K562 (cell line): ENCODE measurements at regions not wholly inside any gene's neighbourhood (a gene's known extent, or its start where the extent isn't known, plus 50 kb on each side); places are given as distances from the start of the nearest gene placed in this dataset.

Experiments
- ATAC-seq: fragments of 200-7000 bp; cut with Tn5 transposase; 3 replicates; pipeline ENCODE4 v1.9.1; 2020; ENCODE audit warnings: moderate library complexity
- BruUV-seq: library from RNA; stranded (reverse); fragments of 400-500 nt; replicated peaks from 2 replicates; lab custom pipeline; 2021; lab: Mats Ljungman, UMichigan
- CTCF ChIA-PET: fragments of 300-600 bp; formaldehyde crosslinking; extraction: SDS; loops from one replicate; lab custom pipeline; 2021; ENCODE audit warnings: low intra/inter-chr PET ratio; lab: Yijun Ruan, JAX
- POLR2A ChIA-PET: fragments of 300-600, 350-650 bp; sonication (Branson Sonifier 250); formaldehyde crosslinking; extraction: SDS; loops from one replicate; lab custom pipeline; 2021; ENCODE audit warnings: antibody characterized with exemption, inconsistent platforms; lab: Yijun Ruan, JAX
- DNase-seq, 4 experiments: peaks; one replicate each; pipeline versions ENCODE4 v3.0.0 to v3.0.0-alpha.2; 2011 to 2018; ENCODE audit warnings: low spot score in 3 of 4, mixed read lengths in 3 of 4; ENCODE audit errors: extremely low read depth in 1 of 4
- FAIRE-seq: peaks from 2 replicates; lab custom pipeline; 2011; peaks lifted over from hg19 to GRCh38; lab: Jason Lieb, UNC
- H2AFZ ChIP-seq: 2 replicates; pipeline ENCODE4 v1.6.0; 2011; ENCODE audit warnings: low read depth, low read length, control low read depth, inconsistent platforms
- H3K27ac ChIP-seq: fragments of 200-600 bp; 3 replicates; pipeline ENCODE4 v1.8.0; 2011; ENCODE audit warnings: low read depth, mild to moderate bottlenecking, control low read depth, inconsistent platforms, low read length, moderate library complexity, mixed read lengths; ENCODE audit errors: extremely low read depth
- H3K27me3 ChIP-seq, 2 experiments: fragments of 300-600 bp in 1 of 2; 2 replicates in 1 of 2; 3 replicates in 1 of 2; pipeline versions ENCODE4 v1.6.0 to v1.8.0; 2011; ENCODE audit warnings: inconsistent platforms in 2 of 2, low read length in 2 of 2, mild to moderate bottlenecking in 1 of 2, mixed read lengths in 1 of 2, moderate library complexity in 1 of 2; ENCODE audit not compliant: control insufficient read depth in 2 of 2, insufficient read depth in 2 of 2
- H3K36me3 ChIP-seq: fragments of 300-600 bp; 3 replicates; pipeline ENCODE4 v1.8.0; 2011; ENCODE audit warnings: mild to moderate bottlenecking, low read length, inconsistent platforms; ENCODE audit not compliant: control insufficient read depth, insufficient read depth
- H3K4me1 ChIP-seq, 2 experiments: fragments of 200-600 bp in 1 of 2; replicated peaks in 1 of 2; 2 replicates in 1 of 2; 3 replicates in 1 of 2; pipeline versions ENCODE4 v1.5.1 to v1.8.0; 2011; ENCODE audit warnings: inconsistent platforms in 2 of 2, low read length in 2 of 2, mild to moderate bottlenecking in 1 of 2, mixed read lengths in 1 of 2, moderate library complexity in 1 of 2; ENCODE audit not compliant: control insufficient read depth in 2 of 2, insufficient read depth in 2 of 2
- H3K4me2 ChIP-seq: 2 replicates; pipeline ENCODE4 v1.6.1; 2011; ENCODE audit warnings: low read length, control low read depth, inconsistent platforms, mixed read lengths; ENCODE audit not compliant: insufficient read depth
- H3K4me3 ChIP-seq: fragments of 200-600 bp; sonication (generic), shearing (Covaris generic); 2 replicates; pipeline ENCODE4 v1.5.1; 2016; ENCODE audit warnings: control low read depth, inconsistent platforms
- H3K79me2 ChIP-seq: fragments of 200-600 bp; 3 replicates; pipeline ENCODE4 v1.8.0; 2011; ENCODE audit warnings: low read length, inconsistent platforms; ENCODE audit not compliant: control insufficient read depth, insufficient read depth
- H3K9ac ChIP-seq, 2 experiments: 2 replicates each; pipeline versions ENCODE4 v1.6.0 to v1.6.1; 2011; ENCODE audit warnings: low read depth in 2 of 2, low read length in 2 of 2, control low read depth in 1 of 2, inconsistent platforms in 1 of 2, mild to moderate bottlenecking in 1 of 2, mixed read lengths in 1 of 2; ENCODE audit not compliant: insufficient read depth in 1 of 2
- H3K9me1 ChIP-seq: one replicate; pipeline ENCODE4 v1.6.0; 2011; ENCODE audit warnings: inconsistent platforms, mild to moderate bottlenecking, low read length, moderate library complexity; ENCODE audit not compliant: control insufficient read depth, insufficient read depth
- H3K9me3 ChIP-seq: replicated peaks from 2 replicates; pipeline ENCODE4 v1.5.1; 2011; ENCODE audit warnings: low read depth, low read length, inconsistent platforms; ENCODE audit not compliant: control insufficient read depth, insufficient read depth
- H4K20me1 ChIP-seq: replicated peaks from 2 replicates; pipeline ENCODE4 v1.6.1; 2011; ENCODE audit warnings: low read length, inconsistent platforms, mixed read lengths; ENCODE audit not compliant: control insufficient read depth, insufficient read depth
- in situ Hi-C: fragments of 300-500 bp; cut with MboI; formaldehyde crosslinking; loops from 4 replicates; pipeline ENCODE4 v1.15.0; 2018; ENCODE audit warnings: inconsistent platforms, mixed read lengths
- intact Hi-C: fragments of 100-400 bp; cut with micrococcal nuclease; formaldehyde crosslinking; loops from 2 replicates; pipeline ENCODE4 v1.14.2; 2022
- TF ChIP-seq, protein P1 (sequence below), 2 experiments: fragments of 450-650 bp in 1 of 2; sonication (generic) in 1 of 2; formaldehyde crosslinking in 1 of 2; IDR thresholded peaks; 2 replicates each; pipeline versions ENCODE4 v1.7.1 to v1.9.0; 2016 to 2022; ENCODE audit warnings: inconsistent platforms in 1 of 2, mild to moderate bottlenecking in 1 of 2, missing genetic modification reagents in 1 of 2

DNA sequence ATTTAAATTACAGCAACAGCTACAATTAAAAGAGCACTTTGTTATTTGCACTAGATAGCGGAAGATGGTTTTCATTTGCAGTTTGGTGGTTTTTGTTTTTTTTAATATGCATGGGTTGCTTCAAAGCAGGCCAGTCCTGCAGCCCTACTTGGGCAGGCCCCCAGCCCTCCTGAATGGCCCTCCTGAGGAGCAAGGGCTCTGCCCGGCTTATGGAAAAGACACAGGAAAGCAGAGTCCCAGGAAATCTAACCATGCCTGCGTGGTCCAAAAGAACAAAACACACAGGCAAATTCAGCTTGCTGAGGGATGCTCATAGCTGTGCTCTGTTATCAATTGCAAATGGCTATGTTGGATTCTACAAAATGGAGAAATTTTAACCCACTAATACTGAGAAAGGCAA, 371.1 kb upstream of the ARID1B start (continued):
- TF ChIP-seq, protein P1, sequence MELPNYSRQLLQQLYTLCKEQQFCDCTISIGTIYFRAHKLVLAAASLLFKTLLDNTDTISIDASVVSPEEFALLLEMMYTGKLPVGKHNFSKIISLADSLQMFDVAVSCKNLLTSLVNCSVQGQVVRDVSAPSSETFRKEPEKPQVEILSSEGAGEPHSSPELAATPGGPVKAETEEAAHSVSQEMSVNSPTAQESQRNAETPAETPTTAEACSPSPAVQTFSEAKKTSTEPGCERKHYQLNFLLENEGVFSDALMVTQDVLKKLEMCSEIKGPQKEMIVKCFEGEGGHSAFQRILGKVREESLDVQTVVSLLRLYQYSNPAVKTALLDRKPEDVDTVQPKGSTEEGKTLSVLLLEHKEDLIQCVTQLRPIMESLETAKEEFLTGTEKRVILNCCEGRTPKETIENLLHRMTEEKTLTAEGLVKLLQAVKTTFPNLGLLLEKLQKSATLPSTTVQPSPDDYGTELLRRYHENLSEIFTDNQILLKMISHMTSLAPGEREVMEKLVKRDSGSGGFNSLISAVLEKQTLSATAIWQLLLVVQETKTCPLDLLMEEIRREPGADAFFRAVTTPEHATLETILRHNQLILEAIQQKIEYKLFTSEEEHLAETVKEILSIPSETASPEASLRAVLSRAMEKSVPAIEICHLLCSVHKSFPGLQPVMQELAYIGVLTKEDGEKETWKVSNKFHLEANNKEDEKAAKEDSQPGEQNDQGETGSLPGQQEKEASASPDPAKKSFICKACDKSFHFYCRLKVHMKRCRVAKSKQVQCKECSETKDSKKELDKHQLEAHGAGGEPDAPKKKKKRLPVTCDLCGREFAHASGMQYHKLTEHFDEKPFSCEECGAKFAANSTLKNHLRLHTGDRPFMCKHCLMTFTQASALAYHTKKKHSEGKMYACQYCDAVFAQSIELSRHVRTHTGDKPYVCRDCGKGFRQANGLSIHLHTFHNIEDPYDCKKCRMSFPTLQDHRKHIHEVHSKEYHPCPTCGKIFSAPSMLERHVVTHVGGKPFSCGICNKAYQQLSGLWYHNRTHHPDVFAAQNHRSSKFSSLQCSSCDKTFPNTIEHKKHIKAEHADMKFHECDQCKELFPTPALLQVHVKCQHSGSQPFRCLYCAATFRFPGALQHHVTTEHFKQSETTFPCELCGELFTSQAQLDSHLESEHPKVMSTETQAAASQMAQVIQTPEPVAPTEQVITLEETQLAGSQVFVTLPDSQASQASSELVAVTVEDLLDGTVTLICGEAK (IDR thresholded peaks at IDR 0.05): no peak
- TF ChIP-seq, protein P1 (CRISPR knock-in tag; IDR thresholded peaks at IDR 0.05): no peak
- TF ChIP-seq, all 486 proteins: peak for 0

DNA sequence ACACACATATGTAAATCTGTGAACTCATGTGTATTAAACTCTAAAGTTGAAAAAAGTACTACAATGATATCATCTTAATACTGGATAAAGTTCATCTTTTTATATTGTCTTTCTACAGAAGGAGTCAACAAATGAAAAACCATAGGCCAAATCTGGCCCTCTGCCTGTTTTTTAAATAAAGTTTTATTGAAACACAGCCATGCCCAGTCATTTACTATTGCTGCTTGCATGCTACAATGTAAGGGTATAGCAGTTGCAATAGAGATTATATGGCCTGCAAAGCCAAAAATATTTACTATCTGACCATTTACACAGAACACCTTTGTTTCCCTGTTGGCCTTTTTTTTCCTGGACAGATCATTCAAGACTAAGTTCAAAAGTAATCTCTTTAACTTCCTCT, 374.6 kb upstream of the ARID1B start:
- no peaks in the 10 kb centered on the region for H4K20me1 ChIP-seq
- H3K4me3 ChIP-seq: no peak overlapping the region
- DNase-seq (no peak), ATAC-seq (no peak), FAIRE-seq (no peak)
- H3K4me1 ChIP-seq: no peaks in the 10 kb centered on the region
- ChIA-PET POLR2A (no interaction called here), CTCF (no interaction called here)
- BruUV-seq: no TSS peak
- in situ Hi-C loops (no loop called here), intact Hi-C loops (no loop called here)
- H3K9ac ChIP-seq: no peak overlapping the region
- H3K79me2 ChIP-seq: no peaks in the 10 kb centered on the region
- H3K27ac ChIP-seq: no peak overlapping the region
- no peaks in the 10 kb centered on the region for H3K36me3 ChIP-seq
- no peak overlapping the region for H2AFZ ChIP-seq
- no peaks in the 10 kb centered on the region for H3K9me3 ChIP-seq
- H3K4me2 ChIP-seq: no peak overlapping the region
- peaks cover 5 to 6% of the 10 kb centered on the region in 2 experiments; a peak in 3 of 5 replicates for H3K27me3 ChIP-seq
- no peaks in the 10 kb centered on the region for H3K9me1 ChIP-seq
- TF ChIP-seq, protein P1 (IDR thresholded peaks at IDR 0.05): peak; percentile 90
- TF ChIP-seq, protein P1 (CRISPR knock-in tag; IDR thresholded peaks at IDR 0.05): 0 out of 2 replicates have a peak, but pooled peaks have one; percentile 31
